Endothelial cell of umbilical vein (primary cell): ENCODE measurements at regions not wholly inside any gene's neighbourhood (a gene's known extent, or its start where the extent isn't known, plus 50 kb on each side); places are given as distances from the start of the nearest gene placed in this dataset.

Experiments
- BruUV-seq: library from RNA; stranded (reverse); fragments of 400-500 nt; replicated peaks from 2 replicates; lab custom pipeline; 2021; lab: Mats Ljungman, UMichigan
- CTCF ChIA-PET: fragments of 300-600, 350-600 bp; sonication (Branson Sonifier 250); formaldehyde crosslinking; loops from one replicate; lab custom pipeline; 2021; ENCODE audit warnings: antibody characterized with exemption, inconsistent platforms; lab: Charles Lee
- POLR2A ChIA-PET: fragments of 300-600, 350-600 bp; sonication (Branson Sonifier 250); formaldehyde crosslinking; loops from one replicate; lab custom pipeline; 2021; ENCODE audit warnings: antibody characterized with exemption, inconsistent platforms; lab: Charles Lee
- DNase-seq: peaks from one replicate; pipeline ENCODE4 v3.0.0-alpha.2; 2011; ENCODE audit warnings: low read depth, low spot score
- FAIRE-seq: peaks from 2 replicates; lab custom pipeline; 2011; peaks lifted over from hg19 to GRCh38; lab: Jason Lieb, UNC
- H2AFZ ChIP-seq: 2 replicates; pipeline ENCODE4 v1.6.0; 2012; ENCODE audit warnings: low read depth, low read length, control low read depth, inconsistent platforms
- H3K27ac ChIP-seq: 2 replicates; pipeline ENCODE4 v1.5.1; 2011; ENCODE audit warnings: low read depth, mild to moderate bottlenecking, control low read depth, low read length, moderate library complexity; ENCODE audit not compliant: insufficient read depth
- H3K27me3 ChIP-seq, 2 experiments: 2 replicates each; pipeline versions ENCODE4 v1.6.0 to v1.6.1; 2011; ENCODE audit warnings: low read length in 2 of 2, mixed read lengths in 1 of 2; ENCODE audit not compliant: control insufficient read depth in 2 of 2, insufficient read depth in 2 of 2
- H3K36me3 ChIP-seq, 2 experiments: 2 replicates in 1 of 2; 3 replicates in 1 of 2; pipeline ENCODE4 v1.5.1; 2011; ENCODE audit warnings: low read length in 2 of 2, mild to moderate bottlenecking in 1 of 2, moderate library complexity in 1 of 2; ENCODE audit not compliant: control insufficient read depth in 2 of 2, insufficient read depth in 2 of 2; ENCODE audit errors: extremely low read depth in 1 of 2
- H3K4me1 ChIP-seq: 3 replicates; pipeline ENCODE4 v1.5.1; 2011; ENCODE audit warnings: mild to moderate bottlenecking, low read length; ENCODE audit not compliant: control insufficient read depth, insufficient read depth; ENCODE audit errors: extremely low read depth
- H3K4me2 ChIP-seq: 2 replicates; pipeline ENCODE4 v1.6.1; 2011; ENCODE audit warnings: low read length, control low read depth, mixed read lengths; ENCODE audit not compliant: insufficient read depth
- H3K4me3 ChIP-seq, 3 experiments: fragments of 200-600 bp in 1 of 3; sonication (generic), shearing (Covaris generic) in 1 of 3; replicated peaks in 1 of 3; 2 replicates each; pipeline ENCODE4 v1.5.1; 2011 to 2016; ENCODE audit warnings: control low read depth in 3 of 3, low read length in 3 of 3, mild to moderate bottlenecking in 2 of 3, inconsistent platforms in 1 of 3, low read depth in 1 of 3, moderate library complexity in 1 of 3; ENCODE audit not compliant: insufficient read depth in 1 of 3
- H3K79me2 ChIP-seq: 2 replicates; pipeline ENCODE4 v1.6.0; 2012; ENCODE audit warnings: low read length, inconsistent platforms; ENCODE audit not compliant: control insufficient read depth, insufficient read depth
- H3K9ac ChIP-seq: replicated peaks from 2 replicates; pipeline ENCODE3; 2011; ENCODE audit warnings: low read length, control low read depth; ENCODE audit not compliant: insufficient read depth; ENCODE audit errors: extremely low read depth
- H3K9me1 ChIP-seq: replicated peaks from 3 replicates; pipeline ENCODE4 v1.6.0; 2011; ENCODE audit warnings: mild to moderate bottlenecking, low read length; ENCODE audit not compliant: control insufficient read depth, insufficient read depth; ENCODE audit errors: extremely low read depth
- H3K9me3 ChIP-seq: replicated peaks from 2 replicates; pipeline ENCODE4 v1.5.1; 2012; ENCODE audit warnings: low read length, inconsistent platforms; ENCODE audit not compliant: control insufficient read depth, insufficient read depth
- H4K20me1 ChIP-seq: replicated peaks from 2 replicates; pipeline ENCODE3; 2011; ENCODE audit warnings: mild to moderate bottlenecking, low read length; ENCODE audit not compliant: control insufficient read depth, insufficient read depth; ENCODE audit errors: extremely low read depth
- CTCF ChIP-seq, 2 donors: IDR thresholded peaks; 1 replicate in 1 of 2; 2 replicates in 1 of 2; pipeline ENCODE4 v1.5.1; 2011; ENCODE audit warnings: low read length in 2 of 2, mild to moderate bottlenecking in 2 of 2, moderate library complexity in 2 of 2, control low read depth in 1 of 2, inconsistent platforms in 1 of 2, low read depth in 1 of 2; ENCODE audit not compliant: insufficient read depth in 1 of 2; ENCODE audit errors: extremely low read depth in 1 of 2
- EZH2 ChIP-seq: IDR thresholded peaks from 2 replicates; pipeline ENCODE4 v1.6.1; 2012; ENCODE audit warnings: borderline replicate concordance, low read depth, mild to moderate bottlenecking, moderate library complexity, low read length, inconsistent platforms; ENCODE audit not compliant: severe bottlenecking
- GATA2 ChIP-seq: IDR thresholded peaks from 2 replicates; pipeline ENCODE4 v1.7.0; 2011; ENCODE audit warnings: low read depth, mild to moderate bottlenecking, moderate library complexity, mixed read lengths, low read length; ENCODE audit not compliant: insufficient read length, insufficient read depth
- MAX ChIP-seq: IDR thresholded peaks from 2 replicates; pipeline ENCODE4 v1.6.1; 2011; ENCODE audit not compliant: insufficient read depth, insufficient read length
- MYC ChIP-seq: IDR thresholded peaks from one replicate; pipeline ENCODE4 v1.6.1; 2011; ENCODE audit warnings: mild to moderate bottlenecking, low read depth, low read length
- POLR2AphosphoS5 ChIP-seq: IDR thresholded peaks from 2 replicates; pipeline ENCODE4 v1.6.1; 2012; ENCODE audit warnings: low read depth, mild to moderate bottlenecking, control low read depth, low read length, moderate library complexity; ENCODE audit not compliant: insufficient read depth
- dilution Hi-C: fragments of 300-500 bp; cut with MboI; formaldehyde crosslinking; loops from one replicate; pipeline ENCODE4 v1.15.0; 2019; ENCODE audit warnings: low sequenced_read_pairs; ENCODE audit not compliant: extremely low pct_ligation_motif_present
- intact Hi-C: fragments of 100-400 bp; cut with micrococcal nuclease; formaldehyde crosslinking; loops from one replicate; pipeline ENCODE4 v1.10.0; 2022

GRCh38 chr2:145987793-145988192 is 1467.9 kb upstream of the ZEB2 start:
- H3K4me3 ChIP-seq: no peak overlapping the region
- no peak overlapping the region for H3K4me2 ChIP-seq
- no peak overlapping the region for H3K9ac ChIP-seq
- TF ChIP-seq CTCF (IDR thresholded peaks at IDR 0.05; ENCODE audit: extremely low read depth in 1 of 2, insufficient read depth in 1 of 2, low read depth in 1 of 2, low read length in 2 of 2) (no peak), MYC (no peak), EZH2 (no peak), MAX (no peak)
- CTCF ChIA-PET: no interaction called here
- no peaks in the 10 kb centered on the region for H3K27me3 ChIP-seq
- H3K79me2 ChIP-seq: no peaks in the 10 kb centered on the region
- dilution Hi-C loops (no loop called here), intact Hi-C loops (loop anchor here (10.0 kb wide), 1 partner anchor 1473 kb away; no protein-coding TSS in a partner anchor)
- FAIRE-seq (no peak), DNase-seq (no peak)
- no peaks in the 10 kb centered on the region for H4K20me1 ChIP-seq
- no TSS peak for BruUV-seq
- no peaks in the 10 kb centered on the region for H3K9me1 ChIP-seq
- no peaks in the 10 kb centered on the region for H3K9me3 ChIP-seq
- H3K27ac ChIP-seq: no peak overlapping the region
- H3K4me1 ChIP-seq: peaks cover 24% of the 10 kb centered on the region
- H2AFZ ChIP-seq: no peak overlapping the region
- H3K36me3 ChIP-seq: no peaks in the 10 kb centered on the region
- POLR2A ChIA-PET: no interaction called here

- Histone ChIP-seq H3K27ac (peak overlapping the region; percentile 40), H3K36me3 (no peaks in the 10 kb centered on the region), H3K9me1 (no peaks in the 10 kb centered on the region), H2AFZ (no peak overlapping the region), H3K27me3 (no peaks in the 10 kb centered on the region), H3K4me3 (no peak overlapping the region), H3K4me1 (peaks cover 24% of the 10 kb centered on the region), H3K9ac (no peak overlapping the region), H3K4me2 (peak overlapping the region; percentile 82), H3K9me3 (no peaks in the 10 kb centered on the region), H4K20me1 (no peaks in the 10 kb centered on the region), H3K79me2 (no peaks in the 10 kb centered on the region)
- dilution Hi-C loops (no loop called here), intact Hi-C loops (loop anchor here (10.0 kb wide), 1 partner anchor 1471 kb away; no protein-coding TSS in a partner anchor)
- peak; percentile 64 for DNase-seq
- TF ChIP-seq GATA2 (peak; percentile 61), POLR2AphosphoS5 (no peak)
- ChIA-PET CTCF (no interaction called here), POLR2A (no interaction called here)
- FAIRE-seq: no peak
- no TSS peak for BruUV-seq
These were observed 1465.6 kb upstream of the ZEB2 start for GRCh38 chr2:145985517-145985916.
